IMR-90 (cell line): ENCODE measurements at regions not wholly inside any gene's neighbourhood (a gene's known extent, or its start where the extent isn't known, plus 50 kb on each side); places are given as distances from the start of the nearest gene placed in this dataset.

Experiments used
- CEBPB ChIP-seq: IDR thresholded peaks from 2 replicates; pipeline ENCODE4 v1.6.1; 2012; ENCODE audit warnings: low read depth, low read length, improper control_type of control experiment
- CHD1 ChIP-seq: IDR thresholded peaks from 2 replicates; pipeline ENCODE4 v1.6.1; 2012; ENCODE audit warnings: low read depth, low read length, improper control_type of control experiment
- CTCF ChIP-seq: conservative IDR thresholded peaks from 2 replicates; pipeline ENCODE4 v1.5.1; 2012; ENCODE audit warnings: mild to moderate bottlenecking, low read depth, low read length, improper control_type of control experiment
- FOS ChIP-seq: fragments of 150-350 bp; IDR thresholded peaks from 2 replicates; pipeline ENCODE4 v1.6.1; 2016; ENCODE audit warnings: low read depth, low read length
- MAFK ChIP-seq: IDR thresholded peaks from 2 replicates; pipeline ENCODE4 v1.6.1; 2012; ENCODE audit warnings: low read depth, low read length, improper control_type of control experiment
- MAZ ChIP-seq: IDR thresholded peaks from 2 replicates; pipeline ENCODE4 v1.6.1; 2012; ENCODE audit warnings: low read depth, mild to moderate bottlenecking, low read length, improper control_type of control experiment, moderate library complexity, borderline replicate concordance
- MXI1 ChIP-seq: IDR thresholded peaks from 2 replicates; pipeline ENCODE4 v1.6.1; 2012; ENCODE audit warnings: low read depth, mild to moderate bottlenecking, low read length, moderate library complexity, borderline replicate concordance
- POLR2A ChIP-seq: IDR thresholded peaks from 2 replicates; pipeline ENCODE4 v1.6.1; 2012; ENCODE audit warnings: mild to moderate bottlenecking, low read depth, low read length
- RAD21 ChIP-seq: IDR thresholded peaks from 2 replicates; pipeline ENCODE4 v1.6.1; 2012; ENCODE audit warnings: low read length, improper control_type of control experiment
- RCOR1 ChIP-seq: IDR thresholded peaks from 2 replicates; pipeline ENCODE4 v1.6.1; 2012; ENCODE audit warnings: mild to moderate bottlenecking, low read length, improper control_type of control experiment; ENCODE audit not compliant: insufficient replicate concordance
- RFX5 ChIP-seq: IDR thresholded peaks from 2 replicates; pipeline ENCODE4 v1.8.0; 2012; ENCODE audit warnings: low read depth, mild to moderate bottlenecking, low read length, moderate library complexity
- SMC3 ChIP-seq: fragments of 150-350 bp; IDR thresholded peaks from 2 replicates; pipeline ENCODE4 v1.6.1; 2016; ENCODE audit warnings: low read depth, mild to moderate bottlenecking, antibody characterized with exemption, low read length, moderate library complexity
- TF ChIP-seq, protein P1 (sequence below): fragments of 150-350 bp; IDR thresholded peaks from 2 replicates; pipeline ENCODE4 v1.6.1; 2017; ENCODE audit warnings: mild to moderate bottlenecking, antibody characterized with exemption, low read length, low read depth

DNA sequence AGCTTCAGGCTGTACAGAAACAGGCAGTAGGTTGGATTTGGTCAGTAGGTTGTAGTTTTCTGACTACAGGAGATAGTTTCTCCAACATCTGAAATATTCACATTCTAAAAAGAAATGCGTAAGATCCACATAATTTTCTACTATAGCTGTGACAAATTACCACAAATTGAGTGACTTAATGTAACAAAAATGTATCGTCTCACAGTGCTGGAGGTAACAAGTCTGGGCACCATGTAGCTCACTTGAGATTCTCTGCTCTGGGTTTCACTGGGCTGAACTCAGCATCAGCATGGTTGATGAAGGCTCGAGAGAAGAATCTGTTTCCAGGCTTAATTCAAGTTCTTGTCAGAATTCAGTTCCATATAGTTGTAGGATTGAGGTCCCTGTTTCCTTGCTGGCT lies 350.9 kb upstream of the CCDC179 start:
- TF ChIP-seq RCOR1, result no peak
- TF ChIP-seq RAD21, result no peak
- TF ChIP-seq CTCF, result no peak
- TF ChIP-seq, protein P1, sequence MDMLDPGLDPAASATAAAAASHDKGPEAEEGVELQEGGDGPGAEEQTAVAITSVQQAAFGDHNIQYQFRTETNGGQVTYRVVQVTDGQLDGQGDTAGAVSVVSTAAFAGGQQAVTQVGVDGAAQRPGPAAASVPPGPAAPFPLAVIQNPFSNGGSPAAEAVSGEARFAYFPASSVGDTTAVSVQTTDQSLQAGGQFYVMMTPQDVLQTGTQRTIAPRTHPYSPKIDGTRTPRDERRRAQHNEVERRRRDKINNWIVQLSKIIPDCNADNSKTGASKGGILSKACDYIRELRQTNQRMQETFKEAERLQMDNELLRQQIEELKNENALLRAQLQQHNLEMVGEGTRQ, result no peak
- TF ChIP-seq POLR2A, result no peak
- no peak for TF ChIP-seq MAZ
- TF ChIP-seq SMC3, result no peak
- no peak for TF ChIP-seq CEBPB
- TF ChIP-seq CHD1, result no peak
- TF ChIP-seq MXI1, result no peak
- TF ChIP-seq RFX5, result no peak
- no peak for TF ChIP-seq FOS
- no peak for TF ChIP-seq MAFK
